GM21360 (cell line): ENCODE measurements at regions not wholly inside any gene's neighbourhood (a gene's known extent, or its start where the extent isn't known, plus 50 kb on each side); places are given as distances from the start of the nearest gene placed in this dataset.

Source experiments
- ATAC-seq: cut with Tn5 transposase; IDR thresholded peaks from one replicate; pipeline ENCODE4 v1.9.1; 2021; ENCODE audit warnings: mild to moderate bottlenecking, moderate library complexity; ENCODE audit not compliant: unreplicated experiment

DNA sequence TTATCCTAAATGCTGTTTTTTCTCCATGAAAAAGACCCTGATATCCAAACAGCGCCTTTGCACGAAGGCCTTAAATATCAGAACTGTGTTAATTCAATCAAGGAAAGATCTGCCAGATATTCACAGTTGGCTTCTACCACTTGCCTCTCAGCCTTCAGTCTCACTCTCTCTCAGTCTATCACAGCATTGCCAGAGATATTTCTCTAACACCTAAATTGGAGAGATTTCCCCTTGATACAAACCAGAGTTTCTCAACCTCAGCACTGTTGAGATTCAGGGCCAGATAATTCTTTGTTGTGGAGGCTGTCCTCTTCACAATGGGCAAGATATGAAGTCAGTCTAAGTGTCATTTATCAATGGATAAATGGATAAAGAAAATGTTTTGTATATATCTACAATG lies 454.1 kb upstream of the MAF start:
- no peak for ATAC-seq

GRCh38 chr16:80051040-80051439 lies 450.5 kb upstream of the MAF start:
- no peak for ATAC-seq

DNA sequence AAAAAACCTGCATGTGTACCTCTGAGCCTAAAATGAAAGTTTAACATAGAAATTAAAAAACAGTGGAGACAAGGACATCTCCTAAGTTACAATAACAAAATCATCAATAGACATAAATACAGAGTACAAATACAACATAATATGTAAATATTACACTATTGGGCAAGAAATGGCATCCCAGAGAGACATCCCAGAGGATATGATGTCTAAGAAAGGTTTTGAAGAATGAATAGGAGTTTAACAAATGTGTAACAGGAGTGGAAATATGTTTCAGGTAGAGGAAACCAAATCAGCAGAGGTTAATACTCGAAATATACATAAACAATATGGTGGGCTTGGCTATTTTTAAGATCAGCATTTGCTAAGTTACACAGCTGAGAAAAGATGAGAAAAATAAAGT lies 447.7 kb upstream of the MAF start:
- no peak for ATAC-seq

DNA sequence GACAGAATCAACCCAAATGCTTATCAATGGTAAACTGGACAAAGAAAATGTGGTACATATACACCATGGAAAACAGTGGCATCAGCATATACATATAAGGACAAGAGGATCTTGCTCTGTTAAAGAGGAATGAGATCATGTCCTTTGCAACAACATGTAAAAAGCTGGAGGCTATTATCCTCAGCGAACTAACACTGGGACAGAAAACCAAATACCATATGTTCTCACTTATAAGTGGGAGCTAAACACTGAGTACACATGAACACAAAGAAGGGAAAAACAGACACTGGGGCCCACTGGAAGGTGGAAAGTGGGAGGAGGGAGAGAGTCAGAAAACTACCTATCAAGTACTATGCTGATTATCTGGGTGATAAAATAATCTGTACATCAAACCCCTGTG lies 447.3 kb upstream of the MAF start:
- ATAC-seq = no peak

DNA sequence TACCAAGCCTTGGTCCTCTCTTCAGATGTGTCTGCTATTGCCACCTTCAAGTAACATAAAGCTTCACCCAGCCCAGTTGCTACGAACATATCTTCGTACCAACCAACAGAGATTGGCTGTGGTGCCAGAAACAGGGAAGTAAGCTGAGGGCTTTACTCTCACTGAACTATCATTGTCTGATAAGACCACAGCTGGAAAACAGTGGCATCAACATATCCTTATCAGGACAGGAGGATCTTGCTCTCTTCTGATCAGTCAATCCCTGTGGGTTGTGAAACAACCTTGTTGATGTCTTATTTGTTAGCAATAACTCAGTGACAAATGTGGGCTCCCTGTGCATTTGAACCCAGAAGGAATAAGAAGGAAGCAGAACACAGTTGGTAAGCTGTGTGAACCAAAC lies 446.3 kb upstream of the MAF start:
- no peak for ATAC-seq

DNA sequence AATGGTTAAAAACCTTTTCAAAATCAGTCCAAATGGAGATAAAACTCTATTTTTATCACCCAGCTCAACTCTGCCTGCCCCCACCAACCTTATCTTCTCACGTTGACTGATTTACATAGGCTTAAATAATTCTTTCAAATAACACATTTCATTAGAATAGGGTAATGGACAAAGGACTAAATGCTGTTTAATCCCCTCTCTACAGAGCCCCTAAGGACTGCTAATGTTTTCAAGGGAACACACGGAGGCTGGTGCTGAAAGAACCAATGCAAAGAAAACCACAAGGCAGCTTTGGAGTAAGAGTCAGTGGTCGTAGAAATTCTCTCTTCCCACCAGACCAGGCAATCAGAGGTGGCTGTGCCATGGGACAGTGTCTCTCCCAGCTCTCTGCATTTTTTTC lies 445.7 kb upstream of the MAF start:
- ATAC-seq = no peak

- no peak for ATAC-seq
Observed at GRCh38 chr16:80045861-80046260, 445.3 kb upstream of the MAF start.

DNA sequence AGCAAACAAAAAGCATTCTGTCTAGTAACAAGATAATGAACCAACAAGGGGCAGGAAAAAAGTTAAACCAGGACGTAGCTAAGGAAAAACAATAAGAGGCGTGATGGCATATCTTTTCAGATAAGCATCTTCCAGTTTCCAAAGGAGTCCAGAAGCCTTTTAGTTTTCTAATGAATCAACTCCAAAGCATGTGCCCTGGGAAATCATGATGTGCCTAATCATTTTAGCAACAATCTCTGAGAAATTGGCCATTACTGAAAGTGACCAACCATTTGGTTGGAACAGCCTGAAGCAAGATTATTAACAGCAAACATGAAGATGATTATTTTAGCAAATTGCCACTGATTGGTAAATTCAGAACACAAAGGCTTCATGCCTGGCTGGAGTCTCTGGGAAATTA lies 440.9 kb upstream of the MAF start:
- ATAC-seq = no peak

- no peak for ATAC-seq
Observed at GRCh38 chr16:80040814-80041213, 440.3 kb upstream of the MAF start.

GRCh38 chr16:80040413-80040812 lies 439.9 kb upstream of the MAF start:
- no peak for ATAC-seq

DNA sequence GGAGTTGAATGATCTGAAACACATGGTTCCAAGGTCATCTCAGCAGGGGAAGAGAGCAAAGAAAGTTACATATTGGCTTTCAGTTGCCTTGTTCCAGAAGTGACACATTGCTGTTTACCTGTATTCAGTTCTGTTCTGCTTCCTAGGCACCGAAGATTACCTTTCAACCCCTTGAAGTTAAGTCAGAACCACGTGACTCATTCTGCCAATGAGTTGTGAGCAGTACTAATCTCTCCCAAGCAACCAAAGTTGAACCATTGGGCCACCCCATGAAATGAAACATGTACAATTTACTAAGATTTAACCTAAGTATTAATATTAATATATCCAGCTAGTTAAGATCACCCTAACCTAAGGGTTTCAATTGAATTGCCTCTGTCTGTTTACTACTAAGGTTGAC lies 439.2 kb upstream of the MAF start:
- no peak for ATAC-seq

DNA sequence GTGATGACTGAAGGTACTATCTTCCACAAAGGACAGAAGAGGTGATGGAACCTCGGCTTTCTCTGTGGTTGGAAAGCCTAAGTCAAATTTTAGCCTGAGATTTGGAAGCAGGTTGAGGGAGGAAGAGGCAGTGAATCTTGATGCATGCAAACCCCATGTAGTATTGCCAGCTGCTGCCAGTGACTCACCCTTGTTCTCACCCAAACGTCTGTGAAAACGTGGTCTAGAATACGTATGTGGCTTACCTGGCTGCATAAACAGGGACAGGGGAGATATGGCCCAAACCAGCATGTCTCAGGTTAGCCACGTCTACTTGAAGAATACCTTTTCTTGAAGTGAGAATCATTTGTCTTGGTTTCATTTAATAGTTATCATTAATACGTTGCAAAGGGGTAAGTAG lies 438.0 kb upstream of the MAF start:
- ATAC-seq = no peak

DNA sequence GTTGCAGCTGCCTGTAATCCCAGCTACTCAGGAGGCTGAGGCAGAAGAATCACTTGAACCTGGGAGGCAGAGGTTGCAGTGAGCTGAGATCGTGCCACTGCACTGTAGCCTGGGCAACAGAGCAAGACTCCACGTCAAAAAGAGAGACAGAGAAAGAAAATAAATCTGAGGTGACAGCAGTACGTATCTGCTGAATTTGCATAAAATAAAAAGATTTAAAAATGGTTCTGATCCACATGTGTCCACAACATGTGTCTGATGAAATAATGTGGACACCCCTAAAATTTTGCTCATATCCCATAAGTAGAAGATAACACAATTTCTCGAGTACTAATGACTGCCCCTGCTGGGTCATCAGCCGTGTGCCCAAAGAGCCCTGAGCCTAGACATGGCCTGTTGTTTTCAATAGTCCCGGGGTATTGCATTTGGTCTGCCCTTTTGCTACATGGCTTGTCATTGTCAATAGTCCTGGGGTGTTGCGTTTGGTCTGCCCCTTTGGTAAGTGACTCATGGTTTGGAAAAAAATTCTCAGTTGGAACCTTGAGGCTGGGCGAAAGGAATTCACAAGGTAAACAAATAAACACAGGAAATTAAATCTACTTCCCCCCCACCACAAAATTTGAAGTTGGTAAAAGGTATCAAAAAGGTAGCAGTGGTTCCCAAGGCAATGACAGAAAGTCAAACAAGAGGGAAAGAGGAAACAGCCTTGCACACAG lies 434.6 kb upstream of the MAF start:
- ATAC-seq = no peak

- ATAC-seq = no peak
Observed at GRCh38 chr16:80034469-80034826, 433.9 kb upstream of the MAF start.

DNA sequence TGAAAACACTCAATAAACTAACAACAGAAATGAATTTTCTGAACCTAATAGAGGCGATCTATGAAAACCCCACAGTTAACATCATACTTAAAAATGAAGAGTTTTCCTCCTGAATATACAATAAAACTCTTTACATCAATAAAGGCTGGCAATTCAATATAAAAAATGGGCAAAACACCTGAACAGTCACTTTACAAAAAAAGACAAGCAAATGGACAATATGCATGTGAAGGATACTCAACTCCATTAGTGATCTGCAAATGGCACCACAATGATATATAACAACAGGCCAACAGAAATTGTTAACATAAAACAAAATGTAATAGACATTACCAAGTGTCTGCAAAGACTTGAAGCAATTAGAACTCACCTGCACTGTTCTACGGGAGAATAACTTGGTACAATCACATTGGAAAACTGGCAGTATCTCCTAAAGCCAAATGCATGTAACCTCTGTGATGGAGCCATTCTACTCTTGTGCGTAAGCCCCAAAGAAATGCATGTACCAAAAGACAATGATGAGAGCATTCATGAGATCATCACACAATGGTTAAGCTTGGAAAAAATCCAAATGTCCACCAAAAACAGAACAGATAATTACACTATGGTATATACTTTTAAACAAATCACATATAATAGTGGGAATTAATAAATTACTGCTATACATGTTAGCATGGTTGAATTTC lies 433.4 kb upstream of the MAF start:
- ATAC-seq = no peak

DNA sequence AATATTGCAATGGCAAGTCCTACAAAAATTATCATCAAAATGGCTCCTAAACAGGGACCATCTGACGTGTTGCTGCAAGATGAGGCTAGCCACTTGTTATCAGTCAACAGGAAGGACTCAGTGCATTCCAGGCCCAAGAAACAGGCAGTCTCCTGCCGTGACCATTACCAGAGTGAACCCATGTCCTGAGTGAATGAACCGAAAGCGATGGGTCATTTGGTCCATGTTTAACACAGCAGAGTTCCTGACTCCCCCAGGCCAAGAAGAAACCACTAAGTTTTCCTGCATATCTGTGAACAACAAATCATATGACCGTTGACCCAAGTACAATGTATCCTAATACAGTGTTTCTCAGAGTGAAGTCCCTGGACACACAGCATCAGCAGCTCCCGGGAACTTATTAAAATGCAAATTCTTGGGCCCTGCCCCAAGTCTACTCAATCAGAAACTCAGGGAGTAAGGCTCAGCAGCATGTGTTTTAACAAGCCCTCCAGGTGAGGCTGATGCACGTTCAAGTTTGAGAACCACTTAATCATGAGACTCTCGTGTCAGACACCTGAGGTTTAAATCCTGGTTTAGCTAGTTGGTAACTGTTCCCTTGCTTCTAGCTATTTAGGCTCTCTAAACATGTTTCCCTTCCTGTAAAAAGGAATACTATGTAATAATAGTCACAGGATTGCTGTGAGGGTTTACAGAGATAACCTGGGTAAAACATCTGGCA lies 429.4 kb upstream of the MAF start:
- ATAC-seq = no peak

DNA sequence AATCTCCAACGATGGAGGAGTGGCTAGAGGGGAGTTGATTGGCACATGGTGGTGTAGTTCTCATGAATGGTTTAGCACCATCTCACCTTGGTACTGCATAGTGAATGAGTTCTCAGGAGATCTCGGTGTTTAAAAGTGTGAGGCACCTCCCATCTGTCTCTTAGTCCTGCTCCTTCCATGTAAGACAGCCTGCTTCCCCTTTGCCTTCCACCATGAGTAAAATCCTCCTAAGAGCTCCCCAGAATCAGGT lies 428.8 kb upstream of the MAF start:
- no peak for ATAC-seq

- no peak for ATAC-seq
Observed at GRCh38 chr16:80028581-80029380, 428.2 kb upstream of the MAF start.

GRCh38 chr16:80027007-80027965 lies 426.7 kb upstream of the MAF start:
- no peak for ATAC-seq

DNA sequence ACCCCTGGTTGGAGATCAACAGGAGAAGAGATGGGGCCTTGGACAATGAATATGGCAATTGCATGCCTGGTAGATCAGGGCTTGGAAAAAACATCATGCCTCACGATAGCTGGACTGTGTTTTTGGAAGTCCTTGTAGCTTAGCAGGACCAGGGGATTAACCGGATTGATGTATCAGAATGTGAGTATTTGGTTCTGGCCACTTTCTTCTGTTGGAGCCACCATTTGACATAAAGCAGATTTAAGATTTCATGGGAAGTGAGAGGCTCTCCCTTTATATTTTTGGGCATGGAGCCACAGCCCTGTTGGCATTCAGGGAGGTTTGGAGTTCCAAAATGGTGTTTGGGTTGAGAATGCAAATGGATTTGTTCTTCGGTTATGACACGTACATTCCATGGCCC lies 424.7 kb upstream of the MAF start:
- no peak for ATAC-seq

DNA sequence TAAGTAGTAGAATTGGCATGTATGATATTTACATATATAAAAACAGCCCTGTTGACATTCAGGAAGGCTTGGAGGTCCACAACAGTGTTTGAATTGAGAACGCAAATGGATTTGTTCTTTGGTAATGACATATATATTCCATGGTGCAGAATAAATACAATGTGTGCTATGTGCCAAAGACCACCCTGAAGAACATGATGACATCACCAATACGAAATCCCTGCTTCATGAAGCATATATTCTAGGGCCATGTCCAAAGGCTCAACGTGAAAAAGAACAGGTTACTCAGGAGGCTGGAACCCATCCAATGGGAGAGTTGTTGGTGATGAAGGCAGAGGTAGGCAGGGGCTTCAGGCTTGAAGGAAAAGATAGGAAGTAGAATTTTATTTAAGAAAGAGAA lies 423.9 kb upstream of the MAF start:
- ATAC-seq = no peak
